DMS114 treated with DMSO at 0.1 percent for 48 hours (cell line): ENCODE measurements at regions not wholly inside any gene's neighbourhood (a gene's known extent, or its start where the extent isn't known, plus 50 kb on each side); places are given as distances from the start of the nearest gene placed in this dataset.
"Not testable (repeated sequence)": the region's sequence is repeated elsewhere in the genome, so short reads cannot be mapped to it uniquely, and the experiment has no call there.

Experiments used
- DNase-seq: peaks from one replicate; lab custom pipeline; 2025; ENCODE audit not compliant: unreplicated experiment; lab: John Stamatoyannopoulos, UW

GRCh38 chr20:30295396-30295795, 962.1 kb upstream of the DEFB115 start:
- not testable (repeated sequence) for DNase-seq

GRCh38 chr20:30295967-30296366, 961.5 kb upstream of the DEFB115 start:
- not testable (repeated sequence) for DNase-seq

DNA sequence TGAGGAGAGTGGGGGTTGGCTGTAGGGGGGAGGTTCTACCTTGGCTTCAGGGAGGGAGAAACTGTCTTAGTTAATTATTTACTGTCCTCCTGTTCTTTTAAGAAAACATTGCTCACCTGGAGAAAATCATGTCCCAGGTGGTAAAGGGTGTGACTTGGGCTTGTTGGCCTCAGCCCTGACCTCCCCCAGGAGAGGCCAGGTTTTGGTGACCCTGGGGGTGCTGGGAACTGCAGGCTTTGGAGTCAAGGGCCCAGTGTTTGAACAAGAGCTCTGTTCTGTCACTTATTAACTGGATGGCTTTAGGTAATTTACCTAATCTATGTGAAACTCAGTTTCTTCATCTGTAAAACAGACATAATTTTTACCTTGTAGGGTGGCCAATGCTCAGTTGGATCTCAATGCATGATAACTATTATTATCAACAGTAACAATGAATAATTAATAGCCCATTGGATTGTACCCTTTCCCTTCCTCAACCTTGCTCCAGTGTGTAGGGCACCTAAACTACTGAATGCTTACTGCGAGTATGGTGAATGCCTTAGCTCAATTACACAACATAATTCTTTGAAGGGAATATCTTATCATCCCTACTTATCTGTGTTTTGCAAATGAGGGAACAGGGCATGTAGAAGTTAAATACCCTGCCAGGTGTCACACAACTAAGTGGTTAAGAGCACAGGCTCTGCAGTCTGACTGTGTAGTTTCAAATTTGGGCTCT, 959.4 kb upstream of the DEFB115 start:
- DNase-seq, result not testable (repeated sequence)

- not testable (repeated sequence) for DNase-seq
These were observed 957.2 kb upstream of the DEFB115 start for GRCh38 chr20:30300220-30300642.

- DNase-seq, result not testable (repeated sequence)
These were observed 954.7 kb upstream of the DEFB115 start for GRCh38 chr20:30302786-30303185.

DNA sequence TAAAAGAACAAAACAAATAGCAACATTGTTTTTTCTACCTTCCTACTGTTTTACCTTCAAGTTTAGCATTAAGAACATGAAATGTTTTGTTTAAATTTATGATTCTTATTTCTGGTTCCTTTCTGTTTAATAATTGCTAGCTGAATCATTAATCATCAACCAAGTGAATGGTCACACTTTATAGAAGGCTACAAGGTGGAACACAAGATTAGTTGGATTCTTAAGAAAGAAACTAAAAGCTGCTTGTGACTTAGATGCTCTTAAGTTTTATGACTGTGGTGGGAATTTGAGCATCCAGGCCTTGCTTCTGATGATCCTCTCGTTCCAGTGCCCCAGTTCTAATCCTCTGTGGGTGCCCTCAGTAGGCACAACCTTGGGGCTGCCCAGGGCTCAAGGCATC, 947.5 kb upstream of the DEFB115 start:
- not testable (repeated sequence) for DNase-seq

- not testable (repeated sequence) for DNase-seq
These were observed 947.1 kb upstream of the DEFB115 start for GRCh38 chr20:30310385-30310784.

GRCh38 chr20:30312220-30312619, 945.2 kb upstream of the DEFB115 start:
- DNase-seq, result not testable (repeated sequence)

DNA sequence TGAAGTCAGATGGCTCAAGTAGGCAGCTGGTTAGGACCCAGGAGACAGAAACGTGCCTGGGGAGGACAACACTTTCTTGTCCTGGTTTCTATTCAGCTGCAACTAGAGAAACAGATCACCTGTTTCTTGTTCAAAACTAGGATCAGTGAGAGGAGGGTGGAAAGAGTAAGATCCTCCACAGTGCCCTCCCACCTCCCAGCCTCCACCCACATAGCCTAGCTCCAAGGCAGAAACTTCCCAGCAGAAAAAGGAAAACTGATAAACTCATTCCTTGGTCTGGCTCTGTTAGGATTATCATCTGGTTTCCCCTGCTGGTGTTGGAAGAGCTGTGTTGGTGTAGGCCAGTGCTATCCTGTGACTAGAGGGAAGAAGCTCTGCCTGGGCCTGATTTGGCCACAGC, 943.8 kb upstream of the DEFB115 start:
- not testable (repeated sequence) for DNase-seq

GRCh38 chr20:30316063-30316462, 941.4 kb upstream of the DEFB115 start:
- DNase-seq, result not testable (repeated sequence)

GRCh38 chr20:30316532-30317299, 940.7 kb upstream of the DEFB115 start:
- not testable (repeated sequence) for DNase-seq

GRCh38 chr20:30333744-30334143, 923.7 kb upstream of the DEFB115 start:
- DNase-seq, result not testable (repeated sequence)

DNA sequence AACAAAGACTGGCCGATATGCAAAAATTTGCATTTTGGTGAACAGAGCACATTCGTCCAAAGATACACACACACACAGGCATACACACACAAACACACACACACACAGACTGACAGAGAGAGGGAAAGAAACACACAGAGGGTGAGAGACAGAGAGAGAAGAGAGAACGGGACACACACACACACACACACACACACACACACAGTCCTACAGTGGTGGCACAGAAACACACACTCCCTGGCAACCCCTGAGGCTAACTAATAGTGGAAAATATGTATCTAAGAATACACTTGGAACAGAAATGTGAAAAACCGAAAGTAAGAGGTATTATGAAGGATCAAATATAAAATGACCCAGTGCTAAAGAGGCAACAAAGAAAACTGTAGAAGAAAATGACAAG, 919.9 kb upstream of the DEFB115 start:
- DNase-seq, result not testable (repeated sequence)

DNA sequence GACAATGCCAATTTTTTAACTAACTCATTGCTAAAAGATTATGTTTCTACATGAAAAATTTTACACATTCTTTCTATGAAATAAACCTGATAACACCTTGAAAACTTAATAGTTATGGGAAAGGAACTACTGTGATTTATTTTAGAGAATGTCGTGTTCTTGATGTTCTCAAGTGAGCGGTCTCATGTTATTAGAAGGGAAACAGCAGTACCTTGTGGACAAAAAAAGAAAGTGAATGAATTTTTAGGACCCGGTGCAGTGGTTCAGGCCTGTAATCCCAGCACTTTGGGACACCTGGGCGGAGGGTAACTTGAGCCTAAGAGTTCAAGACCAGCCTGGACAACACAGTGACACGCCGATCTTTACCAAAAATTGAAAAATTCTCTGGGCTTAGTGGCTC, 908.5 kb upstream of the DEFB115 start:
- DNase-seq, result peak; percentile 2

DNA sequence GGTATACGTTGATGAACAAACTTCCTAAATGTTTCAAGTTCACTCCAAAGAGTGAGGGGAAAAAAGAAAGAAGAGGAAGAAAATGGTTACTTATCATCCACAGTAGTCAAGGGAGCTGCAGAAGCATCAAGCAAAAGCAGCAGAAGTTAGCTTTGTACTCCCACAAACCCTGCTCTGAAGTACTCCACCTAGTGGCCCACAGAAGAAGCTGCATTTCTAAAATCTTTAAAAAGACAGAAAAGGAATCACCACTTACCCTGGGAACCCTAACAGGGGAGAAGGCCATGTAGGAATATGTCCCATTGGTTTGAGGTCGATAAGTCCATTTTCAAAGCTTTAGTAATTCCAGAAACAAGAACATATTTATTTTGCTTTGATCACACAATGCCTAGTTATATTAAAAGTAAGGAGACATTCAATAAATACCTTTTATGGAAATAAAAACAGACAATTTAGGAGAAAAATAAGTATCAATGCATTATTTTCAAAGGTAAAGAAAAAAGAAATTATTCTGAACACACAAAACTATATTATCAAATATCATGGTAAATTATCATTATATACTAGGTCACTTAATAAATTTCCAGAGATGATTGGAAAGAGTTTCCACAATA, 900.5 kb upstream of the DEFB115 start:
- DNase-seq, result peak; percentile 5

DNA sequence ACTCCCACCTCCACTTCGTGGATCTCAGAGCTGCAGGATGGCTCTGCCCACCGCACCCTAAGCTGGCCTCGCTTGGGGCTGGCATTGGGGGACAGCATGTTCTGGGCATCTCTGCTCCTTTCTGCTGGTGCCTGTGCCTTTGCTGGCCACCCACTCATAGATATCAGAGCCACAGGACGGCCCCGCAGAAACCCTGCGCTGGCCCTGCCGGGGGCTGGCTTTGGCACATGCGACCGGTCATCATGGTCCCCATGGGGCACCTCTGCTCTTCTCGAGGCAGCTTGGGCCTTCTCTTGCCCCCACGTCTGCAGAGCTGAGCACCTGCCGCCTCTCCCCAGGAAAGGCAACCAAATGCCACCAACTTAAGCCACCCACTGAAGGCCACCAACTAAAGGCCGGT, 895.7 kb upstream of the DEFB115 start:
- DNase-seq, result not testable (repeated sequence)

DNA sequence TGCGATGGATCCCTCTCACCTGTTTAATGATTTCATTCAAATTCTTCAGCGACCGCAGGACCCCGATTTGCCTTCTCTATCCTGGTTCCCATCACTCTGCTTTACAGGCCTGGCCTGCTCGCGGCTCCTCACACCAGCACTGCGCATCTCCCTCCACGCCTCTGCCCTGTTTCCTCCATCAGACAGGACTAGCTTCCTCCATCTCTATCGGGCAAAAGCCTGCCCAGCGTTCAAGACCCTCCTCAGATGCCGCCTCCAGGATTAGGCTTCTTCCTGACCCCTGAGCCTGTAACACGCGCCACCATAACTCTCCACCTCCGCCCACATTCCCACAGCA, 881.1 kb upstream of the DEFB115 start:
- not testable (repeated sequence) for DNase-seq

DNA sequence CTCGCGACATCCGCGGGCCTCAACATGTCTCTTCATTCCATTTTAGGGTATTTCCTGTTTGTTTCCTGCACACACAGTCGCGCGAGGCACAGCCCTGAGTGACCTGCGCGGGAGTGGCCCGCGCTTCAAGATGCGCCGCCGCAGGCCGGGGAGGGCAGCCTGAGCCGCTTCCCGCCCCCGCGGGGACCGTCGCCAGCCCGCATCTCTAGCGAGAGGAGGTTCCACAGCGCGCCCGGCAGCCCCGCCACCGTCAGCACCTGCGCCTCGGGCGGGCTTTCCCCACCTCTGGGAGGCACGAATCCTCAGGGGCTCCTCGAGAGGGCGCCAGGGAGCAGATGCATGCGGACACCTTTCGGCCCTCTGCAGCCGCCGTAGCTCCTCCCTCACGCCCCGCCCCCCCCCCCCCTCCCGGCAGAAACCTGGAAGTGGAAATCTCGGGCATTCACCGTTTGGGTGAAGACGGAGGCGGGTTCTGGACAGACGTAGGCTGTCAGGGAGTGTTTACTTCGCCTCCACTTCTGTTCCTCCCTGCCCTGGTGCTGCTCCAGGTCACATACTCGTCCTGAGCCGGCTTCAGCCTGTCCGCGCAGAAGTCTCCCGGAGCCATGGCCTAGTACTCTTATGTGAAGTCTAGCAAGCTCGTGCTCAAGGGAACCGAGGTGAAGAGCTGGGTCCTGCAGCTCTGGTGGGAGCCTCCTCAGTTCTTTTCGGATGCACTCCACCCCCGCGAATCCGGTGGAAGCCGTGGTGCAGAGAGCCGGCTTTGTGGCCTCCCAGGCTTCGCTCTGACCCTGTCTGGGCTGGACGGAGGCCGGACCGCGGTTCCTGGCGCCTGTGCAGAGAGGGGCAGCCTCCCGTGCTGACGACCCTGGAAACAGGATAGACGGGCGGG, 880.5 kb upstream of the DEFB115 start:
- peak; percentile 59 for DNase-seq

DNA sequence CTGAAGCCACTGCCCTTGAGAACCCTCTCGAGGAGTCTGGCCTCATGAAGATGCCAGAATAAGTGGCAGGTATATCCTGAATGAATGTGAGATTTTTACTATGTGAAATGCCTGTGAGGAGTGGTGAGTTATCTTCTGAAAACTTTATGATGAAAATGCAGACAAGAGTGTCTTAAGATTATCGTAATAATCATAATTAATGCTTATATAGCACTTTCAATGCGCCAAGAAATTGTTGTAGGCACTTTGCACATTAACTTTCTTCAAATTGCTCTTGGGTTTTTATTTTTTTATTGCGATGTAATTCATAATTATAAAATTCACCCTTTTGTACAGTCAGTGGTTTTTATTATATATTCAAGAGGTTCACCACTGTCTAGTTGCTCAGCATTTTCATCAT, 879.1 kb upstream of the DEFB115 start:
- not testable (repeated sequence) for DNase-seq

GRCh38 chr20:30378721-30379120, 878.7 kb upstream of the DEFB115 start:
- DNase-seq, result not testable (repeated sequence)

- not testable (repeated sequence) for DNase-seq
These were observed 872.6 kb upstream of the DEFB115 start for GRCh38 chr20:30384841-30385240.
